ENCODE measurements at regions not wholly inside any gene's neighbourhood (a gene's known extent, or its start where the extent isn't known, plus 50 kb on each side); places are given as distances from the start of the nearest gene placed in this dataset.

- no peak for TF ChIP-seq POLR2A (IDR thresholded peaks at IDR 0.05)
- TF ChIP-seq CTCF (IDR thresholded peaks at IDR 0.05), result no peak
Observed at GRCh38 chr10:105868935-105869334, 1227.8 kb downstream of the SORCS3 start.

Measured in lower leg skin (tissue), 3 donors.